Type B pancreatic cell (in vitro differentiated cells): ENCODE measurements at regions not wholly inside any gene's neighbourhood (a gene's known extent, or its start where the extent isn't known, plus 50 kb on each side); places are given as distances from the start of the nearest gene placed in this dataset.
"Not testable (repeated sequence)": the region's sequence is repeated elsewhere in the genome, so short reads cannot be mapped to it uniquely, and the experiment has no call there.

Experiments
- DNase-seq: peaks from one replicate; pipeline ENCODE4 v3.0.0; 2021; ENCODE audit warnings: mixed read lengths; ENCODE audit not compliant: unreplicated experiment; ENCODE audit errors: extremely low spot score
- H3K27ac Mint-ChIP-seq: 2 replicates; pipeline ENCODE4 v1.8.0; 2021; ENCODE audit warnings: mild to moderate bottlenecking, mixed read lengths
- H3K27me3 Mint-ChIP-seq: 2 replicates; pipeline ENCODE4 v1.8.0; 2021; ENCODE audit warnings: mixed read lengths
- H3K36me3 Mint-ChIP-seq: 2 replicates; pipeline ENCODE4 v1.8.0; 2021; ENCODE audit warnings: mixed read lengths
- H3K4me1 Mint-ChIP-seq: one replicate; pipeline ENCODE4 v1.8.0; 2021; ENCODE audit warnings: mixed read lengths; ENCODE audit not compliant: unreplicated experiment
- H3K4me3 Mint-ChIP-seq: 2 replicates; pipeline ENCODE4 v1.8.0; 2021; ENCODE audit warnings: mild to moderate bottlenecking, mixed read lengths
- H3K9me3 Mint-ChIP-seq: 2 replicates; pipeline ENCODE4 v1.8.0; 2021; ENCODE audit warnings: mixed read lengths
- TF ChIP-seq, protein P1 (sequence below): fragments of 200-600 bp; sonication (generic); conservative IDR thresholded peaks from 2 replicates; pipeline ENCODE4 v1.5.0; 2021; ENCODE audit warnings: antibody characterized with exemption, mild to moderate bottlenecking

DNA sequence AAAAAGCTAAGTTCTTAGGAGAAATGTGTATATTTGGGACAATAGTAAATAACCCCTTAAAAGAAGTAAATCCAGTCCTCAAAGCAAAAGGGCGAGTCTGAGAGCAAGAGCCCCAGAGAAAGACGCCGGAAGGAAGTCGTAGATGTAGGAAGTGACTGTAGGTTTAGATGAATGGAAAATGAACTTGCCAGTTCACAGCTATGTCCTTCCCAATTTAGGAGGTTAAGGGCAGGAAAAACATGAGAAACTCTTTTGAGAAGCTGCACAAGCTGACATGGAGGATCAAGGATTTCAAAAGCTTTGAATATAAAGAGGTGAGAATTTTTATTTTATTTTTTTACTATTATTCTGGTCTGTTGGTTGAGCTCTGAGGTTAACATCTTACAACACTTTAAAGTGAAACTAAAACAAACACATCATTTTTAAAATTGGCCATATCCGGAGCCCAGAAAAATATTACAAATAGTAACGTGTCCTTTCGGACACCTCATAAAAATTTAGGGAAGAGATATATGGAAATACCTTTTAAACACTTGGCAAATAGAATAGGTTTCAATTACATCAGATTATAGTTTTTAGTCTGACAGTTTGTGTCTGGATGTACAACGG is 1178.6 kb downstream of the MRPL39 start:
- no peaks in the 10 kb centered on the region for H3K36me3 Mint-ChIP-seq
- no peak overlapping the region for H3K4me3 Mint-ChIP-seq
- no peaks in the 10 kb centered on the region for H3K9me3 Mint-ChIP-seq
- H3K27ac Mint-ChIP-seq = no peak overlapping the region
- no peaks in the 10 kb centered on the region for H3K4me1 Mint-ChIP-seq
- no peak for DNase-seq
- H3K27me3 Mint-ChIP-seq = no peaks in the 10 kb centered on the region
- TF ChIP-seq, protein P1, sequence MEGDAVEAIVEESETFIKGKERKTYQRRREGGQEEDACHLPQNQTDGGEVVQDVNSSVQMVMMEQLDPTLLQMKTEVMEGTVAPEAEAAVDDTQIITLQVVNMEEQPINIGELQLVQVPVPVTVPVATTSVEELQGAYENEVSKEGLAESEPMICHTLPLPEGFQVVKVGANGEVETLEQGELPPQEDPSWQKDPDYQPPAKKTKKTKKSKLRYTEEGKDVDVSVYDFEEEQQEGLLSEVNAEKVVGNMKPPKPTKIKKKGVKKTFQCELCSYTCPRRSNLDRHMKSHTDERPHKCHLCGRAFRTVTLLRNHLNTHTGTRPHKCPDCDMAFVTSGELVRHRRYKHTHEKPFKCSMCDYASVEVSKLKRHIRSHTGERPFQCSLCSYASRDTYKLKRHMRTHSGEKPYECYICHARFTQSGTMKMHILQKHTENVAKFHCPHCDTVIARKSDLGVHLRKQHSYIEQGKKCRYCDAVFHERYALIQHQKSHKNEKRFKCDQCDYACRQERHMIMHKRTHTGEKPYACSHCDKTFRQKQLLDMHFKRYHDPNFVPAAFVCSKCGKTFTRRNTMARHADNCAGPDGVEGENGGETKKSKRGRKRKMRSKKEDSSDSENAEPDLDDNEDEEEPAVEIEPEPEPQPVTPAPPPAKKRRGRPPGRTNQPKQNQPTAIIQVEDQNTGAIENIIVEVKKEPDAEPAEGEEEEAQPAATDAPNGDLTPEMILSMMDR = no peak

DNA sequence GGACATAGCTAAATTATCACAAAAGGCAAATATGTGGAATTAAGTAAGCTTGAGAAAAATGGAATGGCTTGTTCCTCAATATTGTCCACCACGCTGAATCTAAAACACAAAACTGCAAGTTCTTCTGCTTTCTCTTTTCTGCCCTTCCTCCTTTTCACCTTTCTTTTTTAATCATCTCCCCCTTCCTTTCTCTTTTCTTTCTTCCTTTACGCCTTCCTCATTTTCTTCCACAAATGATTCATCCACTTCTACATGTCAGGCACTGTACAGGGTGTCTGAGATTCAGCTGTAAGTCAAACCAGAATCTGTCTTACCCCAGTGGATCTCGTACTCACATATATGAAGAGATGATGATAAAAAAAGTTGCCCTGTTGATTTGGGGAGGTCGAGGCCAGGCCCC is 1182.5 kb downstream of the MRPL39 start:
- no peak for DNase-seq
- H3K27ac Mint-ChIP-seq = no peak overlapping the region
- TF ChIP-seq, protein P1 = no peak
- H3K36me3 Mint-ChIP-seq = no peaks in the 10 kb centered on the region
- no peaks in the 10 kb centered on the region for H3K9me3 Mint-ChIP-seq
- H3K27me3 Mint-ChIP-seq = no peaks in the 10 kb centered on the region
- H3K4me1 Mint-ChIP-seq = no peaks in the 10 kb centered on the region
- no peak overlapping the region for H3K4me3 Mint-ChIP-seq

DNA sequence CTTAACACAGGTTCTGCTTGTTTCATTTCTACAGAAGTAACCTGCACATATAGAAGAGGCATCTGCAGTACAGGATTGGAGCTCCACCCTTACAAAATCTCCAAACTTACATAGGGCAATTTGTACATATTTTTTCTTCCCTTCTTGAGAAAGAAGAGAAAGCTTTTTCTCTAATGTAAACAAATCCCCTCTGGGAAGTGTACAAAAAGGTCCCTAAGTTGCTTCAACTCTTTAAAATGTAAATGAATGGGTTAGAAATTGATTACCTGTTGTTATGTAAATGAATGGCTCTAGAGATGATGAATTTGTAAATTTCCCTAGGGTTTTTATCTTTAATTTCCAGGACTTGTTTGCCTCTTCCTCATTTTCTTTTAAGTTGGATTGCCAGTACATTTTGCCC is 1183.7 kb downstream of the MRPL39 start:
- no peak overlapping the region for H3K4me3 Mint-ChIP-seq
- H3K4me1 Mint-ChIP-seq = no peaks in the 10 kb centered on the region
- H3K27ac Mint-ChIP-seq = no peak overlapping the region
- TF ChIP-seq, protein P1 = no peak
- no peaks in the 10 kb centered on the region for H3K27me3 Mint-ChIP-seq
- H3K36me3 Mint-ChIP-seq = no peaks in the 10 kb centered on the region
- H3K9me3 Mint-ChIP-seq = no peaks in the 10 kb centered on the region
- no peak for DNase-seq

DNA sequence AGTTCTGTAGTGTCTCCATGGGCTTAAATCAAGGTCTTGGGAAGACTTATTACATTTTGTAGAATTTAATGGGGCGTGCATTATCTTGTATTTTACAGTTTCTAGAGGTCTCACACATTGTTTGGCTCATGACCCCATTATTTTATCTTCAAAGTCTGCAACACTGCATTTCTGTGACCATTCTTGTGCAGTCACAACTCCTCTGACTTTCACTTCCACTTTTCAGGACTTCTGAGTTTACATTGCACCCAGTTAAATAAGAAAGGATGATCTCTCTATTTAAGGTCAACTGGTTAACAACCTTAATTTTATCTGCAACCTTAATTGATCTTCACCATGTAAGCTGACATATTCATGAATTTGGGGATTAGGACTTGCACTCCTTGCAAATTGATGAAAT is 1186.6 kb downstream of the MRPL39 start:
- Mint-ChIP-seq H3K4me3 (no peak overlapping the region), H3K36me3 (no peaks in the 10 kb centered on the region), H3K27ac (no peak overlapping the region), H3K4me1 (no peaks in the 10 kb centered on the region), H3K27me3 (no peaks in the 10 kb centered on the region), H3K9me3 (no peaks in the 10 kb centered on the region)
- TF ChIP-seq, protein P1 = no peak
- no peak for DNase-seq

DNA sequence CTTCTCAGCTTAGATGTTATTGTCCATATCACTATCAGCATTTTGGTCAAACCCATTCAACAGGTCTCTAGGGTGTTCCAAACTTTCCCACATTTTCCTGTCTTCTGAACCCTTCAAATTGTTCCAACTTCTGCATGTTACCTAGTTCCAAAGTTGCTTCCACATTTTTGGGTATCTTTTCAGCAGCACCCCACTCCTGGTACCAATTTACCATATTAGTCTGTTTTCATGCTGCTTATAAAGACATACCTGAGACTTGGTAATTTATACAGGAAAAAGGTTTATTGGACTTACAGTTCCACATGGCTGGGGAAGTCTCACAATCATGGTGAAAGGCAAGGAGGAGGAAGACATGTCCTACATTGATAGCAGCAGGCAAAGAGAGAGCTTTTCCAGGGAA is 1187.6 kb downstream of the MRPL39 start:
- not testable (repeated sequence) for H3K4me3 Mint-ChIP-seq, H3K9me3 Mint-ChIP-seq, DNase-seq

DNA sequence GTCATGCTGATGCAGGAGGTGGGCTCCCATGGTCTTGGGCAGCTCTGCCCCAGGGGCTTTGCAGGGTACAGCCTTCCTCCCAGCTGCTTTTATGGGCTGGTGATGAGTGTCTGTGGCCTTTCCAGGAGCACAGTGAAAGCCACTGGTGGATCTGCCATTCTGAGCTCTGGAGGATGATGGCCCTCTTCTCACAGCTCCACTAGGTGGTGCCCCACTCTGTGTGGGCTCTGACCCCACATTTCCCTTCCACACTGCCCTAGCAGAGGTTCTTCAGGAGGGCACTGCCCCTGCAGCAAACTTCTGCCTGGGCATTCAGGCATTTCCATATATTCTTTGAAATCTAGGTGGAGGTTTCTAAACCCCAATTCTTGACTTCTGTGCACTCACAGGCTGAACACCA is 1188.6 kb downstream of the MRPL39 start:
- H3K4me3 Mint-ChIP-seq = no peak overlapping the region
- TF ChIP-seq, protein P1 = no peak
- H3K36me3 Mint-ChIP-seq = no peaks in the 10 kb centered on the region
- no peak for DNase-seq
- H3K4me1 Mint-ChIP-seq = no peaks in the 10 kb centered on the region
- no peaks in the 10 kb centered on the region for H3K27me3 Mint-ChIP-seq
- H3K9me3 Mint-ChIP-seq = no peaks in the 10 kb centered on the region
- H3K27ac Mint-ChIP-seq = no peak overlapping the region

More for the DNA sequence above, 1187.6 kb downstream of the MRPL39 start:
- H3K4me1 Mint-ChIP-seq, H3K27ac Mint-ChIP-seq, H3K27me3 Mint-ChIP-seq, H3K36me3 Mint-ChIP-seq: not testable (repeated sequence)
